Activated CD4-positive, alpha-beta T cell treated with anti-CD3 and anti-CD28 coated beads for 1 hour (primary cell): ENCODE measurements at regions not wholly inside any gene's neighbourhood (a gene's known extent, or its start where the extent isn't known, plus 50 kb on each side); places are given as distances from the start of the nearest gene placed in this dataset.
"Not testable (repeated sequence)": the region's sequence is repeated elsewhere in the genome, so short reads cannot be mapped to it uniquely, and the experiment has no call there.

ENCODE experiments used
- DNase-seq: peaks from one replicate; pipeline ENCODE4 v3.0.0-alpha.2; 2020

DNA sequence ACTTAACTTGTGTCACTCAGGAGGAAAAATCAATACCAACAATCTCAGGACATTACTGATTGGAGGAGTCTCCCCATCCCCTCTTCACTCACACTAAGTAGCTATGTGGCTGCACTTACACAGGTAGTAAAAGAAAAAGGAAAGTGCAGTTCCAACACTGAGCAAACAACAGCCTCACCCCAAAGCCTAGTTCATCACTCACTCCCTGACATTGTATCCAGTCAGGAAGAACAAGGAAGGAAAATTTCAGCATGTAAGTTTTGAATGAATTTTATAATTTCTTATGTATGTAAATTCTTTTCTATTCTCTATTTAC lies 273.4 kb downstream of the IGSF11 start:
- no peak for DNase-seq

DNA sequence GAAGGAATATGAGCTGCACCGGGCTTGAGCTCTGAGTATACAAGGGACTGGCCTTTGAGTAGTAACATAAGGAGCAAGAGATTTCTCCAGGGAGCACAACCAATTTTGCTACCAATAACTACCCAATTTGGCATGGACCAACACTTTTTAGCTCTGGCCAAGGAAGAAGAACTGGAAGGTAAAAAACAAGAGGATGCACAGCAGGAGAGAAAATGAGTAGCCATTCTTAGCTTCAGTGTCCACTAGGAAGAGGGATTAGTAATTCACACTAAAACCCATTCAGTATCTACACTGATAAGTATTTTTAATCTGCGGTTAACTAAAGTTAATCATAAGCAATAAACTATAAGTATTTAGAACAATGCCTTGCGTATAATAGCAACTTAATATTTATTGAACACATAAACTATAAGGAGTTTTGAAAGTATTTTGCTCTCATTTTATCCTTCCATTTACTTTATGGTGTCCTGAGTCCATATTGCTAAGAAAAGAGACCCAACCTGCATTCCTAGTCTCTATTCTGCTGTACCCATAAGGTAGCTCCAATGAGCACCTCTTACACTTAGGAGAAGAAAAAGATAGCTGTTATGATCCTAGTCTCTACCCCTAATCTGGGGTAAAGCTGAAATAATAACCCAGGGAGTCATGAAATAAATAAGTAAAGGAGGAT lies 268.9 kb downstream of the IGSF11 start:
- DNase-seq = no peak

DNA sequence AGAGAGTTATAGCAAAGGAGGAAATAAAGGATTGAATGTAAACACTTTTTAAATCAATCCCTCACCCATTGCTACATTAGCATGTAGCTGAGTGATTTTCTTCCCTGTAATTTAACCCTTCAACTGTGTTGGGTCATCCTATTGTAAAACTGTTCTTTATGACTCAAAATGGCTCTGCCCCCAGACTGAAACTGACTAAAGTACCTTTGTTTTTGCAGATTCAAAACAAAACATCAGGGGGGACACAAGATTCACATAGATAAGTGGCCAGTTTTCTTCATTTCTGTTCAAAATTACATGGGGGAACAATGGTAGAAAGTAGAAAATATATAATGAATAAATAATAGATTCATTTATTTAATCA lies 268.4 kb downstream of the IGSF11 start:
- no peak for DNase-seq

DNA sequence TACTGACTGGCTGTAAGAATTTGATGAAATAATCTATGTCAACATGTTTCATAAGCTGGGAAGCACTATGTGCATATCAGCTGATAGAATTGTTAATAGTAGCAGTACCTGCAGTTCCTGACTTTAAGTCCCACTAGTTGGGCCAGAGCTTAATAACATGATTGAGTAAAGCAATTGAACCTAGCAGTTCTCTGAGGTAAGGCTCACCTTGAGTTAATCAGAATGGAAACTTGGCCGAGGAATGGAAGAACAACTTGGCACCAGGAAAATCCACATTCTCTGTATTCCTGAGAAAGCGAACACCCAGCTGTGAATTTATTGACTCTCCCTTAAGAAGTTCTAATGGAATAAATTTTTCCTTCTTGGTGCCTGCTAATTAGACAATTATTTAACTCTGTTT lies 262.6 kb downstream of the IGSF11 start:
- no peak for DNase-seq

DNA sequence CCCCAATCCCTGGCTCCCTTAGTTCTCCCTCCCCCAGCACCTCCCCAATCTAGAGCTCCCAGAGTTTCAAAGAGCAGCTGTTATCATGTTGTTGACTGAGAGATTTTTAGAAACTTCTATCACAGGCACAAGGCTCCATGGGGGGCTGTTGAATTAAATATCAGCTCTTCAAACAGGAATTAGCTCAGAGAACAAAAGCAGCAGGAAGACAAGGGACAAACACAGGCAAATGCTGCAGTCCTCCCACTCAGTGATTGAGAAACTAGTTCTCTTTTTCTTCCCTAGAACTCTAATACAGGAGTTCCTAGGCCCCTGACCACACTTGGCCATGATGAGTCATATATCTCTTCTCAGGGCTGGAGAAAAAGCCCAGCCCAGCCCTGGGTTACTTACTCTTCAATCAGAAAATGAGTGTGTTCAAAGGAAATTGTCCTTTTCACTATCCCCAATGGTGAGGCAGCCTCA lies 262.1 kb downstream of the IGSF11 start:
- no peak for DNase-seq

DNA sequence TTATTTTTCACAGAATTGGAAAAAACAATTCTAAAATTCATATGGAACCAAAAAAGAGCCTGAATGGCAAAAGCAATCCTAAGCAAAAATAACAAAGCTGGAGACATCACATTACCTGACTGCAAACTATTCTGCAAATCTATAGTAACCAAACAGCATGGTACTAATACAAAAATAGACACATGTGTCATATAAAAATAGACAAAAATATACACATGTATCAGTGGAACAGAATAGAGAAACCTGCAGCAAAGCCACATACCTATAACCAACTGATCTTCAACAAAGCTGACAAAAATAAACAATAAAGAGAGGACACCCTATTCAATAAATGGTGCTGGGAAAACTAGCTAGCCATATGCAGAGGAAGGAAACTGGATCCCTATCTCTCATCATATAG lies 259.6 kb downstream of the IGSF11 start:
- no peak for DNase-seq

DNA sequence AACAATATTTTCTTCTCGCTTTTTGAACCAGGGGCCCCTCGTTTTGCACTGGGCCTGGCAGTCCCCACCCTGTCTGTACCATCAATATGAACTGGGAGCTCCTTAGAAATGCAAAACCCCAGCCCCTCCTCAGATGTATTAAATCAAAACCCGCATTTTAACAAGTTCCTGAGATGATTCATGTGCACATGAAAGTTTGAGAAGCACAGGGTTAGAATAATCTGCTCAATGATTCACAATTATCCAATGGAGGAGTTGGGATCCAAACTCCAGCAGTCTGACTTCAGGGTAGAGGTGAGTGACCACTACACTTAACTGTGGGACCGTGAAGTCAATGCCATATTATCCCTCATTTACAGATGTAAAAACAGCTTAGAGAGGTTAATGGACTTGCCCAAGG lies 256.4 kb downstream of the IGSF11 start:
- no peak for DNase-seq

DNA sequence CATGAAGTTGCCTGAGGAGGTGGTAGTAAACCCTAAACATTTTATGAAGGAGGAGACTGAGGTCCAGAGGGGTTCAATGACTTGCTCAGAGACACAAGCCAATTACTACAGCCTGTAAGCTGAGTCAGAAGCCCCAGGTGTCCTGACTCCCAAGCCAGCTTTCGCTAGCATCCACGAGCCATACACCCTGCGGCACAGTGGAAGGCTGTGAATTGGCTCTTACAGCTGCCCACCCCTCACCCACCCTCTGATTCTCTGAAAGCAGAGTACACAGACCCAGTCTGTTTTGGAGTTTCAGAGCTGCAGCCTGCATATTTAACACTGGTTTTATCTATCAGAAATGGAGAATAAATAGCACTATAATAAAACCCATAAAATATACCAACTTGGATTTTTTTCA lies 253.4 kb downstream of the IGSF11 start:
- no peak for DNase-seq

DNA sequence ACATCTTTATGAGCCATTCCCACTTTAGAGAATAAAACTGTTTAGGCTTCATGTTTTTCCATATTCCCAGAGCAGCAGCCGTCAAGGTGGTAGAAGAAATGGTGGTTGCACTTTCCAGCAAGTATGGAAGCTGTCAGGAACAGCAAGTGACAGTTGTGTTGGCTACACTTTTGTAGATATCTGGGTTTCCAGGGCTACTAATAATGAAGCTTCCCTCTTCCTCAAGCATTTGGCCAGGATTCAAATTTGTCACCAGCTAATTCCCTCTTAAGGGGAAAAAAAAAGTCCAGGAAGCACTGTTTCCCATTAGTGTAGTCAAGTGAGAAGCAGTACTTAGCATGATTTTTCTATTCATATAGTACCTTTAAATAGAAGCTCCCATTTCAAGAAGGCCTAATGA lies 252.8 kb downstream of the IGSF11 start:
- no peak for DNase-seq

DNA sequence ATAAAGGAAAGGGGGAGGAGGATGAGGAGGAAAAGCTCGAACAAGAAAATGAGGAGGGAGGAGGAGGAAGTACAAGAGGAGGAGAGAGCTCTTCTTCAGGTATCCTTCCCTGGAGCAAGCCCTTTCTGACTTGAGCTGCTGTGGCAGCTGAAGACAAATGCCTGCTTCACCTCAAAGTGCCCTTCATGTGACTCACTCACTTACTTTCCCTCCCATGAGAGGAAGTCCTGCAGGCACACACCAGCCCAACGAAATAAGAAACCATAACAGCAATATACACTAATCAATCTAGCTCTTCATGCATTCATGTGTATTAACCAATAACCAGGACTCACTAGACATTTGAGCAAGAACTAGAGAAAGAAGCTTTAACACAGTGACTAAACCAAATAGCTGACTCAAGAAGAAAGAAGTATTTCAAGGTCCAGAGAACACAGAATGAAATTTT lies 251.9 kb downstream of the IGSF11 start:
- DNase-seq = no peak

DNA sequence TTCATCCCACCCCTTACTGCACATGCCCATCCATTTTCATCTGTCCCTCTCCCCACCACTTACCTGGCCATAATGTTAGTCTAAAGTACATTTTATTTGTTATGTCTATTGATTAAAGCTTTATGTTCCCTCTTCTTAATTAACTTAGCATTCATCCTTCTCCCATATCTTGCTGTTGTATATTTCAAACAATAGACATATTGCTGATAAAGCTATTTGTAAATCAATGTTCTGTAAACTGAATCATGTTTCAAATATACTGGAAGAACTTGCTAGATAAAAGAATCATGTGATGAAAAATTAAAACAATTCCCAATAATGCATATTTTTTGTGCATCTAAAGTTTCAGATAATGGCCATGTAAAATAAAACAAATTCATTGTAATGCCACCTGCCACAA lies 249.2 kb downstream of the IGSF11 start:
- no peak for DNase-seq

DNA sequence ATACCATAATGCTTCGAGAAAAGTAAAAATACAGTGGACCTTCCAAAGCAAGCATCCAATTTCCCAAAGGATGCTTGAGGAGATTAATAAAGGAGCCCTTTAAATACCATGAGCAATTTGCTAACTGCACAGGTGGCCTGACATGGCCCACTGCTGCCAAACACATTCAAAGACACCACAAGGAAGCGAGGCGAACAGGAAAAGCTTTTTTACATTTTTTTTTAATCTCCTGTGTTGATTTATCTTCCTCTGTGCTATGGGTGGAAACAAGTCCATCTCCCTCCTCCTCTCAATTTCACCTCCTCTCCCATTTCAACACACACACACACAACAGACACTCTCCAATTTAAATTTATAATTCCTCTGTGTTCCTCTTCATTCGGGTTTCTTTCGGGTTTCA lies 243.4 kb downstream of the IGSF11 start:
- no peak for DNase-seq

DNA sequence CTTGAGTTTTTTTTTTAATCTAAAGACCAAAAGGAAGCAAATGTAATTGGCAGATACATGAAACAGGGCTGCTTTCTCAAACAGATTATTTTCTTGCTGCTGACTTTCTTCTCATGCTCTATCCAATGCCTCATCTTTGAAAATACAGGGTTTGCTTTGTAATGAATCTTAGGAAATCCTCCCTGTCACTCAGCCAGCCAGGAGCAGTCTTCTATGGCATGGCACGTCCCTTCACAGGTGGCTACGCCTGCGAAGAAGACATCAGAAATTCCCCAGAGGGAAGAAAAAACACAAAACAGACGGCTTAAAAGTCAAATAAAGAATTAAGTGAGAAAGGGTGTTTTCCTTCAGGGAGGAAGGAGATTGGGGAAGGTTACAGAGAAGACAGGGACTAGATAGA lies 242.5 kb downstream of the IGSF11 start:
- no peak for DNase-seq

DNA sequence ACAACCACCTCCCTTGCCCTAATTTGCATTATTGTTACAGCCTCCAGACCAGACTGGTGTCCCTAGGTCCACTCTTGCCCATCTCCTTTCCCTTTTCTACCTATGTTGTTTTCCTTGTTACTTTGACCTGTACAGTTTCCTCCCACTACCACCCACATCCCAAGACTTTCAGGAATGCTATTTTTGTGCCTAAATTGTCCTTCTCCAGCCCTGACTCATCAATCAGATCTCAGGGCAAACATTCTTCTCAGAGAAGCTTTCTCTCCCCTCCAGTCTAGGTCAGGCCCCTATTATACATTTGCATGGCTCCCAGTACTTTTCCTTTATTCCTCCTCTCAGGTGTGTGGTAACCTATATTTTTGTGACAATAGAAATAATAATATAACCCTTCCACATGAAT lies 241.5 kb downstream of the IGSF11 start:
- no peak for DNase-seq

DNA sequence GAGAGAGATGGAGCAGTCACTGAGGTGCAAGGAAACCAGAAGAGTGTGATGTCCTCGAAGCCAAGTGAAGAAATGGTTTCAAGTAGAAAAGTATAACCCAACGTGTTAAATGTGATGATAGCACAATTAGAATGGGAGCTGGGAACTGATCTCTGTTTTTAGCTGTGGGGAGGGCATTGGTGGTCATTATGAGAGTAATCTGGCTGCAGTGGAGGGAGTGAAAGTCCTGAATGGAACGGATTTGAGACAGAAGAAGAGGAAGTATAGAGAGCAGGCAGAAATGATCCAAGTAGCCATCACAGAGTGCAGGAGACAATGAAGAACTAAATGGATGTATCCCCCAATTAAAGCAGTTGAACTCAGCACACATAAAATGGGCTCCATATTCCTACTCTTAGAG lies 235.3 kb downstream of the IGSF11 start:
- no peak for DNase-seq

DNA sequence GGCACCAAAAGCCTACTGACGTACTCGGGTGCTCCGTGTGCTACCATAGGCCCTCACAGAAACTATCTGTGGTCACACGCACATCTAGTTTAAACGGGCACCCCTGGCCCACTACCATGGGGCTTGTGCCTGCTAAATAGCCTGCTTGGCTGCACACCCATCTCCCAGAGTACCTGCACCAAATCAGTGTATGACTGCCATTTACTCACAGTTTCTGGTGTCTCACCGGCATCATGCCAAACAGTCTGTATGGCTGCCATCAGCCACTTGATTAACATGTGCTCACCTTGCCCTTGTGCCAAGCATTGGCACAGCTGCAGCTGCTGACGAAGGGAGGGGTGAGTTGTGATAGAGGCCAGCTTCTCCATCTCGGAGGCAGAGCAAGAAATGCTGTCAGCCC lies 232.7 kb downstream of the IGSF11 start:
- DNase-seq = no peak

DNA sequence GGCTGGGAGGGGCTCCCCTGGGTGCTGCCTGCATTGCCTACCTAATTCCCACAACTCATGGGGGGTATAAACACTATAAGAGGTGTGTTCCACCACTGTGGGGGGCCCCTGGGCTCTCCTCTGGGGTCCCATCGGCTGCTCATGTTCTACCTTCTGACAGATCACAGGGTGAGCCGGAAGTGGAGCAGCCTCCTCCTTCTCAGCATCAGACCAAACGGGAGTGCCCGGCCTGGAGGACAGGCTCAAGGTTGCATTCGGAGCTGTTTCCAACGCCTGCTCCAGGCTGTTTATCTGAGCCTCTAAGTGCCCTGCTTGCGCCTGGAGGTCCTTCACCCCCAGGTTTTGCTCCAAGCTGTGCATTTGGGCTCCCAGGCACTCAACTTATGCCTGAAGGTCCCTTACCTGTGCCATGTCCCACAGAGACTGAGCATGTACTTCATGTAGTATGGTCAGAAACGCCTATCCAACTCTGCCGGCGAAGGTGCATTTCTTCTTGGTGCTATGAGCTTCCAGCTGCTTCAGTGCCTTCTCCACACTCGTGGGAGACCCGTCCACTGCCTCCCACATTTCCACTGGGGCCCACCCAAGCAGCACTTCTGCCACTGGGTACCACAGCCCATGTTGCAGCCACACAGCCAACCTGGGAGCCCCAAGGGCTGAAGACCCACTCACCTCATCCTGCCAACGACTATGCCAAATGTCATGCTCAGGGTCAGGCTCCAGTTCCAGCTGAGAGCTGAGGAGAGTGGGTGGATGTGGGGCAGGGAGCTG lies 232.1 kb downstream of the IGSF11 start:
- no peak for DNase-seq

DNA sequence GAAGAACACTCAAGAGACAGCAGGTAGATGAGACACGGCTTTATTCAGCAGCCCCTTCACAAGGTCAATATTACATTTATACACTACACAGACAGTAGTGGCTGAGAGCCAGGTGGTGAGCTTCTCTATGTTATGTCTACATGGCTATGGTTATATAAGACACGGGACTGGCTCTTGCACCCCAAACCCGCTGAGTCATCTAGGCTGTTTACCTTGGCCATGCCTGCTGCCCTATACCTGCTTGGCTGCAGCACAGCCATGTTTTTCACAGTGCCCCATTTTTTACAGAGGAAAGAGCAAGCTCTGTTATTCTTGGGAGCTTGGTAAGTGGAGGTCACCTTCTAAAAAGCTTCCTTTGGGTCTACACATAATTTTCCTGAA lies 231.6 kb downstream of the IGSF11 start:
- DNase-seq = no peak

DNA sequence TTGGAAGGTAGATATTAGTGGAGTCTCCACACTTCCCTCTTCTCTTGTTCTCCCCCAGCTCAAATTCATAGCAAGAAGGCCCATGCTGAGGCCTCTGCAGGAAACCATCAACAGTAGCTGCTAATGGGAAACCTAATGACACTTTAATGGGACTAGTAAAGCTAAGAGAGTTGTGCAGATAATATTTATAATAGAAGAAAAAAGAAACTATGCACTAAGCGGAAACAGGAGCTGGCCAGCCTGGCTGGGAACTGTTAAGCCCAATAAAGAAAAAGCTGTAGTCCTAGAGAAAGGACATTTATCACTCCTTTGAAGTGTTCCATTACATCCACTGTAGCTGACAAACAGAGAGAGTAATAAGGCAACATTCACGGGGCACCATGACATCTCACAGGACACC lies 229.6 kb downstream of the IGSF11 start:
- no peak for DNase-seq

DNA sequence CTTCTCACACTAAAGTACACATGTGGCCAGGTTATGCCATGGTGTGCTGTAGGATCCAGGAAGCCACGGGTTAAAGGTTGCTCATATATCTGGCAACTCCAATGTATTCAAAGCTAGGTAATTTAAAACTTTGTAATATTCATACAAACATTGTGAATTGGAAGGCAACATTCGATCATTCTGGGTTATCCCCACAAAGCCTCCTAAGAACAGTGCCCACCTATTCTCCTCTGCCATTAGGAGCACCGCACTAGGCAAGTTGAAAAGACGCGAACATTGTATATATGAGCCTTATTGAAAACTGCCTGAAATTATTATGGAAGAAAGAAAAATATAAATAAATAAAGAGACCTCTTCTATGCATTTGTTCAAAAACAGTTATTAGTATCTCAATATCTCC lies 228.2 kb downstream of the IGSF11 start:
- no peak for DNase-seq

DNA sequence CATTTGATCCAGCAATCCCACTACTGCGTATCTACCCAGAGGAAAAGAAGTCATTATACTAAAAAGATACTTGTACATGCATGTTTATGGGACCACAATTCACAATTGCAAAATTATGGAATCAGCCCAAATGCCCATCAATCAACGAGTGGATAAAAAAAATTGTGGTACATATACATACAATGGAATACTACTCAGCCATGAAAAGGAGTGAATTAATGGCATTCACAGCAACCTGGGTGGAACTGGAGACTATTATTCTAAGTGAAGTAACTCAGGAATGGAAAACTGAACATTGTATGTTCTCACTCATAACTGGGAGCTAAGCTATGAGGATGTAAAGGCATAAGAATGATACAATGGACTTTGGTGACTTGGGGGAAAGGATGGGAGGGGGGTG lies 227.3 kb downstream of the IGSF11 start:
- DNase-seq = not testable (repeated sequence)

DNA sequence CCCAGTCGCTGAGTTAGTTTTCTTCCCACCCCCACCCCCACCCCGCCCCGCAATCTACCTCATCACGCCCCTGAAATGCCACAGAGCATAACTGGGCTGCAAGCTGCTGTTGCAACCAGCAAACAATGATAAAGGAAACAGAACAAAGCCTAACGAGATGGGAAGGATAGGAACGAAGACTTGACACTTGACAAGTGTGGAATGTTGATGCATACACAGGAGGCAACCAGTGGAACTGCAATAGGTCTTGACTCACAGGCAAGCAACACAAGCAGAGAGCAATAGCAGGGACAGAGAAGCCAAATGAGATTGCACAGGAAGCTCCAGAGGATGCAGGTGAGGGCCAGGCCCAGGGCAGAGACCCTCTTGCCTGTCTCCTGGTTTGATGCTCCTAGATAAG lies 225.9 kb downstream of the IGSF11 start:
- DNase-seq = no peak

DNA sequence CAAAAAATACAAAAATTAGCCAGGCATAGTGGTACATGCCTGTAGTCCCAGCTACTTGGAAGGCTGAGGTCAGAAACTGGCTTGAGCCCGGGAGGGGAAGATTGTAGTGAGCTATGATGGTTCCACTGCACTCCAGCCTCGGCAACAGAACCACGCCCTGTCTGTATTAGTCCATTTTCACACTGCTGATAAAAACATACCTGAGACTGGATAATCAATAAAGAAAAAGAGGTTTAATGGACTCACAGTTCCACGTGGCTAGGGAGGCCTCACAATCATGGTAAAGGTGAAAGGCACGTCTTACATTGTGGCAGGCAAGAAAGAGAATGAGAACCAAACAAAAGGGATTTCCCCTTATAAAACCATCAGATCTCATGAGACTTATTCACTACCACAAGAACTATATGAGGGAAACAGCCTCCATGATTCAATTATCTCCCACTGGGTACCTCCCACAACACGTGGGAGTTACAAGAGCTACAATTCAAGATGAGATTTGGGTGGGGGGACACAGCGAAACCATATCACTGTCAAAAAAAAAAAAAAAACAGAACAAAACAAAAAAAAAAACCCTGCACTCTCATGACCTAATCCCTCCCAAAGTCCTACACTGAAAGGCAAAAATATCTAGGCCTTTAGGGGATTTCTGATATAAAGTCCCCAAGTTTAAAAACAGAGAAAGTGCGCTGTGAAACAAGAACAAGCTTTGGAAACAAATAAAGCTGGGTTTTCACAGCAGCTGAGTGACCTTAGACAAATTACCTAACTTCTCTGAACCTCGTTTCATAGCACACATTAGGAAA lies 224.7 kb downstream of the IGSF11 start:
- no peak for DNase-seq

DNA sequence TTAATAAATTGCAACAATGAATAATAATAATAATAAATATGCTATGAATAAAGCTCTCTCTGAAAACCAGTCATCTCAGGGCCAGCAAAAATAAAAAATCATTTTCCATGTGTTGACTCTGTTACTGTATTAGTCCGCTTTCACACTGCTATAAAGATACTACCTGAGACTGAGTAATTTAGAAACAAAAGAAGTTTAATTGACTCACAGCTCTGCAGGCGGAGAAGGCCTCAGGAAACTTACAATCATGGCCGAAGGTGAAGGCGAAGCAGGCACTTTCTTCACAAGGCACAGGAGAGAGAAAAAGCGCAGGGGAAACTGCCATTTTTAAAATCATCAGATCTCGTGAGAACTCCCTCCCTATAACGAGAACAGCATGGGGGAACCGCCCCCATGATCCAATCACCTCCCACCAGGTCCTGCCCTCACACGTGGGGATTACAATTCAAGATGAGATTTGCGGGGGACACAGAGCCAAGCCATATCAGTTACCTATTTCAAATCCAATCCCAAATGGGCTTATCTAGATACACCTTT lies 224.1 kb downstream of the IGSF11 start:
- no peak for DNase-seq
